Progenitor cell of endocrine pancreas (in vitro differentiated cells): ENCODE measurements at regions not wholly inside any gene's neighbourhood (a gene's known extent, or its start where the extent isn't known, plus 50 kb on each side); places are given as distances from the start of the nearest gene placed in this dataset.

Source experiments
- DNase-seq: peaks from one replicate; pipeline ENCODE4 v3.0.0; 2021; ENCODE audit warnings: low spot score; ENCODE audit not compliant: unreplicated experiment
- H3K27ac Mint-ChIP-seq: 2 replicates; pipeline ENCODE4 v1.8.0; 2021; ENCODE audit warnings: mild to moderate bottlenecking, moderate library complexity, mixed read lengths
- H3K27me3 Mint-ChIP-seq: 2 replicates; pipeline ENCODE4 v1.8.0; 2021; ENCODE audit warnings: mixed read lengths
- H3K36me3 Mint-ChIP-seq: 2 replicates; pipeline ENCODE4 v1.8.0; 2022; ENCODE audit warnings: mixed read lengths; ENCODE audit not compliant: insufficient read depth
- H3K4me1 Mint-ChIP-seq: 2 replicates; pipeline ENCODE4 v1.8.0; 2021; ENCODE audit warnings: low read depth, mixed read lengths
- H3K4me3 Mint-ChIP-seq: 2 replicates; pipeline ENCODE4 v1.8.0; 2021; ENCODE audit warnings: low read depth, mild to moderate bottlenecking, moderate library complexity, mixed read lengths
- H3K9me3 Mint-ChIP-seq: 2 replicates; pipeline ENCODE4 v1.8.0; 2021; ENCODE audit warnings: low read depth, mixed read lengths
- CTCF ChIP-seq: fragments of 200-600 bp; sonication (generic); IDR thresholded peaks from one replicate; pipeline ENCODE4 v1.5.0; 2021; ENCODE audit warnings: antibody characterized with exemption, mild to moderate bottlenecking; ENCODE audit not compliant: unreplicated experiment

DNA sequence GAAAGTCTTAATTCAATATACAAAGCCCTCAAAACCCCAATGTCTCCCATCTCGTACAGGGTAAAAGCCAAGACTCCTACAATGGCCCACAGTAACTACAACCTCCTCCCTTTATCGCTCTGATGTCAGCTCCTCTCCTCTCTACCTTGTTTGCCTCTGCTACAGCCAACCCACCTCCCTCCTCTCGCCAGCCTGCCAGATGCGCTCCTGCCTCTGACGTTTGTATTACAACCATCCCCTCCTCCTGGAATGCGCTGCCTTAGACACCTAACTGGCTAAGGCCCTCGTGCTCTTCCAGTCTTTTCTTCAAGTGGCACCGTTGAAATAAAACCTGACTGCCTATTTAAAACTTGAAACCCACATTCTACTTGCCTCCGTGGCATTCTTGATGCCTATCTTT lies 115.3 kb upstream of the MYO3A start:
- Mint-ChIP-seq H3K27me3 (peaks cover 10% of the 10 kb centered on the region), H3K27ac (no peak overlapping the region), H3K4me3 (no peak overlapping the region), H3K9me3 (no peaks in the 10 kb centered on the region), H3K36me3 (no peaks in the 10 kb centered on the region), H3K4me1 (peaks cover 1% of the 10 kb centered on the region)
- no peak for TF ChIP-seq CTCF
- no peak for DNase-seq

DNA sequence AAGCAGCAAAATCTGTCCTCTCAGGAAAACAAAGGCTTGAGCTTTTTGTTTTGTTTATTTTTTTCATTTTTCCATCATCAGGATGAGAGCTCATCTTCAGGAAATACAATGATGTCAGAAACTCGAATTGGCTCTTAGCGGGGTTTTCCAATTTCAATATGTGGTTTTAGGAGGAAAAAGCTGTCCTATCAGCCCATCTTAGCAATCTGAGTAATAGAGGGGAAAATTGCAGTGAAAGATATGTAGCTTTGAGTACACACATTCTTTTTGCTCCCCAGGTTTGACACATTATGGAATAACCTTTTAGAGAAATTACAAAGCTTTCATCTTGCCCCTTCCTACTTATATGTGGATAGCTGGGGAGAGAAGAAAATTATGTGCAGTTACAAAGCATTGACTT lies 113.6 kb upstream of the MYO3A start:
- Mint-ChIP-seq H3K27me3 (peaks cover 16% of the 10 kb centered on the region), H3K4me3 (no peak overlapping the region), H3K36me3 (no peaks in the 10 kb centered on the region), H3K9me3 (no peaks in the 10 kb centered on the region), H3K4me1 (peaks cover 1% of the 10 kb centered on the region), H3K27ac (no peak overlapping the region)
- no peak for TF ChIP-seq CTCF
- no peak for DNase-seq

DNA sequence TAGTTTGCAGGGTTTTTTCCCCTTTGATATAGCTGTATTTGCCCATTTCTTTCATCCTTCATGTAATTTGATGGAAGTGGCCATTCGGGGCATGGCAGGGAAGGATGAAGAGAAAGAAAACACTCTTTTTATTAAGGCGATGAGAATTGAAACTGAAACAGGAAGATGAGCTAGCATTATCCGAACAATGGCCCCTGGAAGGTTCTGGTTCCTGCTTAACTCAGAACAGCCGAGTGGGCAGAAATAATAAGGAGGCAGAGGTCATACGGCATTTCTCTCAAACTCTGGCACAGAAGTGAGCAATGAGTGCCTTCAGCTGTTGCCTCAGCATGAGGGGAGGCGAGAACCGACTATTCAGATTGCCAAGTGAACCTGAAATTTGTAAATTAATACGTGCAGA lies 113.2 kb upstream of the MYO3A start:
- peaks cover 1% of the 10 kb centered on the region for H3K4me1 Mint-ChIP-seq
- H3K36me3 Mint-ChIP-seq, result no peaks in the 10 kb centered on the region
- H3K27ac Mint-ChIP-seq, result no peak overlapping the region
- no peak for TF ChIP-seq CTCF
- DNase-seq, result no peak
- H3K27me3 Mint-ChIP-seq, result peaks cover 16% of the 10 kb centered on the region
- no peaks in the 10 kb centered on the region for H3K9me3 Mint-ChIP-seq
- H3K4me3 Mint-ChIP-seq, result no peak overlapping the region

DNA sequence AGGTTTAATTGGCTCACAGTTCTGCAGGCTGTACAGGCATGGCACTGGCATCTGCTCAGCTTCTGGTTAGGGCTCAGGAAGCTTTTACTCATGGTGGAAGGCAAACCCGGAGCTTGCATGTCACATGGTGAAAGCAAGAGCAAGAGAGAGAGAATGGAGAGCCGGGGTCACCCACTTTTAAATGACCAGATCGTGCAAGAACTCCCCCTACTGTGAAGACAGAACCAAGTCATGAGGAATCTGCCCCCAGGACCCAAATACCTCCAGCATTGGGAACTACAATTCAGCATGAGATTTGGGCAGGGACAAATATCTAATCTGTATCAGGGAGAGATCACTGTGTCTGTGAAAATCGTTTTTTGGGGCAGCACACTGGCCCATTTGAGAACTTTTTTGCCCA lies 110.0 kb upstream of the MYO3A start:
- Mint-ChIP-seq H3K27ac (no peak overlapping the region), H3K36me3 (no peaks in the 10 kb centered on the region), H3K4me1 (peaks cover 5% of the 10 kb centered on the region), H3K9me3 (no peaks in the 10 kb centered on the region), H3K27me3 (peaks cover 9% of the 10 kb centered on the region), H3K4me3 (no peak overlapping the region)
- no peak for TF ChIP-seq CTCF
- no peak for DNase-seq

DNA sequence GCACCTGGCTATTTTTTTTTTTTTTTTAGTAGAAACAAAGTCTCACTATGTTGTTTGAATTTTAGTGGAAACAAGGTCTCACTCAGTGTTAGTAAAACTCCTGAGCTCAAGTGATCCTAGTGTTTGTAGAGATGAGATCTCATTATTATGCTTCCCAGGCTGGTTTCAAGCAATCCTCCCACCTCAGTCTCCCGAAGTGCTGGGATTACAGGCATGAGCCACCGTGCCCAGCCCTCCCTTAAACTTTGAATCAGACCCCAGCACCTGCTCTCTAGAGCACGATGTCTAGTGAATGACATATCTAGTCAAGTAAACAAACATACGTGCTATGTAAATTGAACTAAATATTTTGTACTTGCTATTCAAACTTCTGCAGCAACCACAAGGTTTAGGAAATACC lies 105.6 kb upstream of the MYO3A start:
- H3K36me3 Mint-ChIP-seq, result no peaks in the 10 kb centered on the region
- peaks cover 5% of the 10 kb centered on the region for H3K27me3 Mint-ChIP-seq
- no peak for DNase-seq
- no peaks in the 10 kb centered on the region for H3K9me3 Mint-ChIP-seq
- peak overlapping the region; percentile 63 for H3K27ac Mint-ChIP-seq
- no peak for TF ChIP-seq CTCF
- H3K4me3 Mint-ChIP-seq, result no peak overlapping the region
- peaks cover 11% of the 10 kb centered on the region for H3K4me1 Mint-ChIP-seq
